NCI-H446 (cell line): ENCODE measurements at regions not wholly inside any gene's neighbourhood (a gene's known extent, or its start where the extent isn't known, plus 50 kb on each side); places are given as distances from the start of the nearest gene placed in this dataset.

Source experiments
- DNase-seq, 2 experiments: peaks; one replicate each; lab custom pipeline; 2025; lab: John Stamatoyannopoulos, UW

DNA sequence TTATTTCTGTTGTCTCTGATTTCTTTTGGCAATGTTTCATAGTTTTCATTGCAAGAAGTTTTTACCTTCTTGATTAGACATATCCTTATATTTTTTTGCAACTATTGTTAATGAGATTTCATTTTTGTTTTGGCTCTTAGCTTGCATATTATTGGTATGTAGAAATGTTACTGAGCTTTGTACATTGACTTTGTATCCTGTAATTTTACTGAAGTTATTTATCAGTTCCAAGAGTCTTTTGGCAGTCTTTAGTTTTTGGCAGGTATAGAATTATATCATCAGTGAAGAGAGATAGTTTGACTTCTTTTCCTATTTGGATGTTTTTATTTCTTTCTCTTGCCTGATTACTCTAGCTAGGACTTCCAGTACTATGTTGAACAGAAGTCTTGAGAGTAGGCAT, 375.7 kb downstream of the TDRD3 start:
- no peak for DNase-seq

DNA sequence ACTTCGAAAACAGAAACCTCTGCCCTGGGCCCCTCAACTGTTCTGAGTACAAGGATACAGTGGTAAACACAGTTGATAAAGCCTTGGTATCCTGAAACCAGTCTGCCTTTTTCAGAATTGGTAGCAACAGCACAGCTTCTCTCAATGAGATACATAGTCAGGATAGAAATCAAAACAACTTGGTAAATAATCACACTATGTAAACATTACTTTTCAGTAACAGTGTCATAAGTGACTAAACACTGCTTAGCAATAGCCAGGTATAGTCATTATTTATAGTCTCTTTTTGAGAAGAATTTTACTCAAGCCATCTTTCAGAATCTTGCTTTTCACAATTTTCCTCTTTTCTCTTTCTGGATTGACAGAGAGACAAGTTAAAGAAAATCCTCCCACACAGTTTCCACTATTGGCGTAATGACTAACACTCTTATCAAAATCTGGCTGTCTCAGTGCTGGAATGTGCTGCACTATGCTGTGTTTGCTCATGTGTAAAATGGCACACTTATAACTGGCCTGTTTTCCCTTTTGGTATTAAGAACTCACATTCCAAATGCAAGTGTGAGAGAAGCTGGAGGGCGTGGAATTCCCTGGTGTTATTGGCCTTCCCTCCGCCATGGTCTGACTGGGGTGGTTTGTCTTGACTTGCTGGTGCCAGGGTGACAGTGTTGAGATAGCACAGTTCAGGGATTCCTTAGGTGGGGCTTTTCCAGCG, 368.8 kb downstream of the TDRD3 start:
- no peak for DNase-seq

DNA sequence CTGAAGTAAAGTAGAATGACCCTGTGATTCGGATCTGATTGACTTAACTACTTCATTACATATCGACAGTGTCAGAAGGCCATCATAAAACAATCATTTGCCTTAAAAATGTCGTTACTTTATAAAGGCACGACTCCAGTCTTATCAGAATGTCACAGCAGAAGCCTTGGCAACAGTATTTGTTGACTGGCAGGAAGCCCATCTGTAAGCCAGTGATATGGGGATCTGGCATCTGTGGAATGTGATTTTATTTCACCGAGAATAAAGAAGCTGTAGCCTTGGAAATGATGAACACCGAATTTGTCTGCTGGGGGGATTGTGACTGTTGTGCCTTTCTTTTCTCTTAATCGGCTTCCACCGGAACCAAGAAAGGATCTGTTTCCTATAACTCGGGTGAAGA, 362.5 kb downstream of the TDRD3 start:
- no peak for DNase-seq

DNA sequence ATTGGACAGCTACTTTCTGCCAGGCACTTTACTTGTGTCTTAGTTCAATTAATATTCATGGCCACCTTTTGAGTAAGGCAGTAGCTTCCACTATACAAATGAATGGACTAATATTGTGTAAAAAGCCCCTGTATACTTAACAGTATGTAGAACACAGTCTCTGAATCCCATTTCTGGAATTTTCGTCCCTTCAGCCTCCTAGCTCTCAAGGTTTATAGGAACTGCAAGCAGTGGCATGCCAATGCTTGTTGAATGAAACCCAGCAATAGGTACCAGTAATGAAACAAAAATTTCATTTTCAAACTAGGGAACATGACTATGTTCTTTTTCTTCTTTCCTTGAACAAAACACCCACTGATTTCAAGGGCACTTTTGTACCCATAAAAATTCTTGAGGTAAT, 361.6 kb downstream of the TDRD3 start:
- DNase-seq = no peak

DNA sequence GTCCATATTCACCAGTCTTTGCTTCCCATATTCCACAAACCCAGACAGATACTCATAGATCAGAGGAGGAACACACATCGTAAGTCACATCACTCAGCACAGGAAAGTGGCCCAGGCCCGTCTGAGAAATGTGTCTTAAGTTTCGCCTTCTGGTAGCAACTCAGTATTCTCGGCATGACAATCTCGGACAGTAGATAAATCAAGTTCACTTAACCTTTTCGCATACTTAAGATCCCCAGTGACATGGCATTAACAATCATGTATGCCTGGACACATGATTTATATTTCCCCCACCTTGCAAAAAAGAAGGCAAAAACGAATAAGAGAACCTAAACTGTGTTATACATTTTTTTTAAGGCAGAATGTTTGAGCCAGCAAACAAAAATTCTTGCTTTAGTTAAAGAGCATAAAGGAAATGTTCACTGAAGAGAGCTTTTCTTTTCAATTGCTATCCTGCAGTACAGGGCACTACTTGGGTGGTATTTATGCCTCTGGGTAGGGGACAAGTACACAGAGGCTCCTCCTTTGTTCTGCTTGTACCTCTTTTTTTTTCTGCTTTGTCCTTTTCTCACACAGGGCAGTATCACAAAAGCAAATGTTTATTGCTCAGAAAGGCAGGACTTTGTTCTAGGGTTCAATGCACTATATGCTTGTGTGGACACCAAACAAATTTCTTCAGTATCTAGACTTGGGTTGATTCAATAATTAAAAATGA, 360.6 kb downstream of the TDRD3 start:
- DNase-seq = no peak

DNA sequence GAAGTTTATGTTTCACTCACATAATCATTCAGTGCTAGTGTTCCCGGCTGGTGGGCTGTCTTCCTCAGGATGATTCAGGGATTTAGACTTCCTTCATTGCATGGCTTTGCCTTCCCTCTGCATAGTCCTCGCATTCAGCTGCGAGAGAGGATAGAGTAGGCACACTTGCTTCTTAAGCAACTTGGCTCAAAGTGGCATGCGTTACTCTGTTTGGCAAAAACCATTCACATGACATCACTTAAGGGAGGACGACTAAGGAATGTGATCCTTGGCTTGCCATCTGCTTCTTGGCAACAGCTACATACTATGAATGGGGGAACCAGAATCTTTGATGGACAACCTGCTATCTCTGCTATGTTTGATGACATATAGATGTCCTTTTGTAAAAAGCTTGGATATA, 359.3 kb downstream of the TDRD3 start:
- peak in 1 of 2 experiments; percentile 67 for DNase-seq

DNA sequence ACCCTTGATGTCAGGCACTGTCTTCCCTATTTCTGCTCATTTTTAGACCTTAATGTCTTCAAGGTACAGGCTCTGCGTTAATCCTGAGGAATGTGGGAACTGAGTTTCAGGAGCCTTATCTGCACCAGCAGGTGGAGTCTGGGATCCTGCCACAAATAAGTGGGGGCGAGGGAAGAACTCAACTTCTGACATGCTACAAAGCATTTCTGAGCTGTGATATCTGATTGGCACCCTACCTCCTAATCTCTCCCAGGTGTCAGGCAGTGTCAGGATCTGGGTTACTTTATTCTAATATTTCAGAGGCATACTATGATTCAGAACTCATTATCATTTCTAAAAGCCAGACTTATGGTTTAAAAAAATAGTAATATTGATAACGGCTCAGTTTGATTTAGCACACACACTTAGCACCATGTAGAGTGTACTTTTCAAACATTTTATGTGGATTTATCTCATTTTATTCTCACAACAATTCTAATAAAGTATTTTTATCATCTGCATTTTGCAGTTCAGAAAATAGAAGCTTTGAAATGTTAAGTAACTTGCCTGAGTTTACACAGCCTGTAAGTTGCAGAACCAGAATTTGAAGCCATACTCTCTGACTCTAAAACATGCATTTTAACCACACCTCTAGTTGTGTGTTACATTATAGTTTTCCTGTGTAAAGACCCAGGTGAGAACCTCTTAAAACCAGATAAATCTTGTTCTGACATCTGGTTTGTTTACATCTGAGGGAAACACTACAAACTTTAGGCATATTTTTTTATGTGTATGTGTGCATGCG, 358.6 kb downstream of the TDRD3 start:
- DNase-seq = no peak

DNA sequence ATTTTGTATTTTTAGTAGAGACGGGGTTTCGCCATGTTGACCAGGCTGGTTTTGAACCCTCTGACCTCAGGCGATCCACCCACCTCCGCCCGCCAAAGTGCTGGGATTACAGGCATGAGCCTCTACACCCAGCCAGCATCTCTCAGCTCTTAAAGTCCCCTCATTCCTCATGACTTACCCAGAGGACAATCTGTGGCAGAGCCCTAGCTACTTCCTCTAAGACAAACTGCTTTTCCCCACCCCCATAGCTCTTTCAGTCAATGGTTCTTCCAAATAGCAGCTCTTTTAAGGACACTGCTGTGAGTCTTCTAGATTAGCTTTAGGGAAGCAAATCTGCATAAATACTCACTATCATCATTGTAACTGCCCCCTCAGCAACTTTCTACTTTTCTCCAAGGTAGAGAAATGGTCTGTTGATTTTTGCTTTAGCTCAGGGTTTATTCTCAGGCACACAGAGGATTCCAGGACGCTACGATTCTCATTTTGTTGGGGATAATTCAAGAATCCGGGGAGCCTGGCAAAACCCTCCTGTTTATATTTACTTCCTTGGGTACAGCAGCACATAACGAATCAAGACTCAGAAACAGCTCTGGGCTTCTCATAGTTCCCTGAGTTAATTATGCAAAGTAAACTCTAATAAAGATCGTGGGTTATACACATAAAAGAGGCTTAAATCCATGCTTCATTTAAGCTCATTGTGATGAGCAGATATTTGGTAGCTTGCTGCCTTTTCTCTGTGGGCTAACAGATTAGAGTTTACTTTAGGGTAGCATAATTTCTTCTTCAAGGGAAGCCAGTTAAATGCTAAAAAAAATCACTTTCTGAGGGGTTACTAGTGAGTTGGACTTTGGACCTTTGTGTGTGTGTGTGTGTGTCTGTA, 357.4 kb downstream of the TDRD3 start:
- DNase-seq = no peak

DNA sequence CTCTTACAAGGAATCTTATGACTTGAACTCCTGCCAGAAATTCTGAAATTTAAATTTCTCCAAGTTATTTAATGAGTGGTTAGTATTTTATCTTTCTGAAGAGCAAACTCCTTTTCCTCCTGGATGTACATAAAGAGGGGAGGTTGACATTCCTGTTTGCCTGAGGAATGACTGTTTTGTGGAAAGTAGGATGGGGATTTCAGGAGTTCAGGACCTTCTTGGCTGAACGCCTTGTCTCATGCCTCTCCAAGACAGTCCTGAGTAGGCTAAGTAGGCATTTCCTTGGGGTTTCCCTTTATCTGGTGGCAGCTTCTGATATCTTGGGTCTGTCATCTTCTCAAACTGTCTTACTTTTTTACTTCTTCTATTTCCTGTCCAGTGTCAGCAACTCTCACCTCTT, 356.6 kb downstream of the TDRD3 start:
- DNase-seq = no peak

DNA sequence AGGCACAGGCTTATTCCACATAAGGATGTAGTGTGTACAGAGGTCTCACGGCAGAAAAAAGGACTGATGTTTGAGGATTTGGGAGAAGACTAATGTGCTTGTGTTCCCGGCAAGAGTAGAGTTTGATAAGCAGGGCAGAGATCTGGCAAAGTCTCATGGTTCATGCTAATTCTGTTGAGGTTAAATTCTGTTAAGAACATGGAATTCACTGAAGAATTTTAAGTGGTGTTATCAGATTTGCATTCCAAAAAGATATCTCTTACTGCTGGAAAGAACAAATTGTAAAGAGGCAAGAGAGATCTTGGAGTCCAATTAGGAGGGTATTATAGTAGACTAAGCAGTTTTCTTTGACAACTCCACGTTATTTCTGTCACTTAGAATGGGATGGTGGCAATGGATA, 348.3 kb downstream of the TDRD3 start:
- no peak for DNase-seq

DNA sequence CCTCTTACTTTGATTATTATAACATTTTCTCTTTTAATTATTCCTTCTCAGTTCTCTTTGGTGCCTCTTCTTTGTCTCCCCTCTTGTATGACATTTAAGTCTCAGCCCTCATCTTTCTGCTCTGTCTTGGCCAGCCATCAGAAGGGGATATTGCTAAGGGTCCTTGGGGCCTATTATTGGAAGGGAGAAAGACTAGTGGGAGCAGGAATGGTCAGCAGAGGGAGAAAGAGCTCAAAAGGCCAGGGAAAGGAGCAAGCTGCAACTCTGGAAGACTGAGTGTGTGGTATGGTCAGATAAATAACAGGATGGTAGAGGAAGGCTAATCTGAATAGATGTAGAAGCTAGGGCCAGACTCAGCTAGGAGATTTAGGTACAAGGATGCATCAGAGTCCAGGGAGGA, 336.9 kb downstream of the TDRD3 start:
- no peak for DNase-seq

DNA sequence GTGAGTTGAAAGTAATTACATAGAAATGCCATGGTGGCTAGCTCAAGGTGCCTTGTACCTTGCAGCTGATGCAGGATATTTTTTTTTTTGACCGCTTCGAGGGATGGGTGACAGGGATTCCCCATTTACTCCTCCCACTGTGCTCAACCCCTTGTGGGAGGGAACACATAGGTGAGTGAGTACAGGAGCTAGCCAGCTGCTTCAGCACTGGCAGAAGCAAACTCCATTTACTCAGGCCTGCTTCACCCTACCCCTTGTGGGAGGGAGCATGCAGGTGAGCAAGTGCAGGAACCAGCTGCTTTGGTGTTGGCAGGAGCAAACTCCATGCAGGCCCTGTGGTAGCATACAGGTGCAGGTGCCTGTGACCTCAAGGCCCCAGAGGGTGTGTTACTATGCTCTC, 330.1 kb downstream of the TDRD3 start:
- no peak for DNase-seq

DNA sequence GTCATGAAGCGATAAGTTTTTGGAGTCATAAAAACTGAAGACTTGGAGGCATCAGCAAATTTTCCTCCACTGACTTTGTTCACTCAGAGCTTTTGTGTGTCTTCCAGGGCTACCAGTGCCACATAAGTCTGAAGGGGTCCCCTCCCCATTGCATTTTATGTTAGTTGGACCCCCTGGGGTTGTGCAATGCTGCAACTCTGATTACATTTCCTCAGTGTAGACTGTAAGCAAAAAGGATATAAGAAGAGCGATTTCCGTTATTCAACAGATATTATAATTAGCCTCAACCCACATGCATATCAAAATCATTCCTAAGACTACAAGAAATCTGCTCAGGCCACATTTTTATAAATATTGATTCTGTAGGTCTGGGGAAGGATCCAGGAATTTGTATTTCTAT, 324.0 kb downstream of the TDRD3 start:
- DNase-seq = no peak

DNA sequence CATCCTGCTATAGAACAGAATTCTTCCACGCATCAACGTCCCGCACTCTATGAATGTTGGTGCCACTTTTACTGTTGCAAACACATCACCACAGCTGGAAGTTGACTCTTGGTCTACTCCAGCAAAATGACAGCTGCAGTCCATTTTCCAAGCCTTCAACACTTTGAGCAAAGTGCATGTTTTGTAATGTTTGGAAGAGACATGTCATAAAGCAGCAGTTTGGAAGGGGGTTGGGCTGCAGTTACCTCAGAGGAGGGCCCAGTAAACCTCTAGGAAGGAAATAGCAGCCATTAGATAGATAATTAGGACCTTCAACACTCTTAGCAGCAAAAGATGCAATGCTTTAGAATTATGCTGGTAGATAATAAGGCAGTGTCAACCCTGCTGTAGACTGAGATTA, 323.6 kb downstream of the TDRD3 start:
- DNase-seq = no peak

DNA sequence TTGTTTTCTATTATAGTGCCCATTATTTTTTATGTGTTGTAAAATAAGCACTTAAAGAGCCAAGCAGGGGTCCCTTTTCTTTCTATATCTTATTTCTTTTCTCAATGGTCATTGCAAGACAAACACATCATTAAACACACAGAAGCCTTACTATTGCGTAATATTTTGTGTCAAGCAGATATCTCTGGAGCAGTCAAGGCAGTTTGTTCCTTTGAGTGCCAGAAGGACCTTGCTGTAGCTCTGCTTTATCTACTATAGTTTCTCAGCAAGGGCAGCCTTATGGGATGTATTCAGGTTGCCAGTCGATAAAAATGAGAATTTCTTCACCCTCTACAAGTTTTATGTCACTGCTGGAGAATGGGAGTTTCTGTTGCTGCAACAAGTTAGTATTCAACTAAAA, 319.3 kb downstream of the TDRD3 start:
- DNase-seq = no peak

DNA sequence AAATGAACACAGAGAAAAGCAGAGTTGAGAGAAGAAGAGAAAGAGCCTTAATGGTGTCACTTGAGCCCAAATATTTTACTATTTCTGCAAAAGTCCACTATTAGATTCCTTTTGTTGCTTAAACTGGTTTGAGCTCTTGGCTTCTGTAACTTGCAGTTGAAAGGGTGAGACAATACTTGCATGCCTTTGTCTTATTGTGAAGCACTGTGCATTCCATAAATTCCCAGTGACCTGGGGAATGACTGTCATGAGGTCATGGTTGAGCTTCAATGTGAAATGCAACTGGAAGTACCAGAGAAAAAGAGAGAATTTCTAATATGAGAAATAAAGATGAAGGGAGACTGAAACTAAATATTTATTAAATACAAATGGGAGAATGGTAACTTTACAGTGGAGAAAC, 310.9 kb downstream of the TDRD3 start:
- no peak for DNase-seq

DNA sequence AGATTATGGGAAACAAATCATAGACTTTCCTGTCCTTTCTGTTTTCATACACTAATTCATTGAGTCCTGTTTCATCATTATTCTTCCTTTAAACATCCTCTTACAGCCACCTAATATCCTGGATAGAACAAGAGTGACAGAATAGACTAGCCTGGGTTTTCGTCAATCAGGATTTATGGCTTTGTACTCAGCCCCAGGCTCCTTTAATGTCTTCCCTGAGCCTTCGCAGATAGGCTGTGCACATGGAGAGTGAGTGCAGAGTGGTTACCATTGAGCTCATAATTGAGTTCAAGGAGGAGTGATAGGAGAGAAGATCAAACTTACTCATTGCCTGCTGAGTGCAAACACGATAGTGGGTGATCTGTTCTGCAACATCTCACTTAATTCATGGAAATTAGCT, 304.9 kb downstream of the TDRD3 start:
- no peak for DNase-seq

DNA sequence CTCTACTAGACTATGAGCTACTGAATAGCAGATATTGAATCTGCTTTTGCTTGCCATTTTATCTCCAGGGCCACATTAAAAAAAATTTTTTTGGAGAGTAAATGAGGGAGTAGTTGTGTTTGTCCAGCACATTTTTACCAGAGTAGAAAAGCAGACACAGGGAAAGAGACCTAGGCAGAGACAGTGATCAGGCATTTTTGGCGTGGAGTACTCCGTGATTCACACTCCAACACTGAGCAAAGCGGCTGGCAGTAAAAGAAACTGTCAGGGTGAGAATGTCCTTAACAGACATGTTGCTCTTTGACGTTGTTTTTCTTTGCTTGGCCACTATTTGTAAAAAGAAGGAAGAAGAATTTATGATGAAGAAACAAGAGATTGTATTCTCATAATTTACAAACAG, 304.0 kb downstream of the TDRD3 start:
- no peak for DNase-seq

DNA sequence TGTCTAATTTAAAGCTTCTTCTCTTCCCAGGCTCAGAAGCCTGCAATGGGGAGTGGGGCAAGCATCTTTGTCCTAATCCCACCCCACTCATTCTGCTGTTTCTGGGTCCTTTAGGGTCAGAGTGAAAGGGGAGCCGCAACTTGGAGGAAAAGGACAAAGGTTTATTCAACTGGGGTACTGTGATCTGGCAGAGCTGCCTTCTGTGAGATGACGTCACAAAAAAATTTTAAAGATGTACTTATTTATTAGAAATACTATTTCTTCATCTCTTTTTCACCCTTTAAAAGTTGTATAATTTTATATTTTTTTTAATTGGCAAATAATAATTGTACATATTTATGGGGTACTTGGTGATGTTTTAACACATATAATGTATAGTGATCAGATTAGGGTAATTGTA, 302.6 kb downstream of the TDRD3 start:
- DNase-seq = no peak

DNA sequence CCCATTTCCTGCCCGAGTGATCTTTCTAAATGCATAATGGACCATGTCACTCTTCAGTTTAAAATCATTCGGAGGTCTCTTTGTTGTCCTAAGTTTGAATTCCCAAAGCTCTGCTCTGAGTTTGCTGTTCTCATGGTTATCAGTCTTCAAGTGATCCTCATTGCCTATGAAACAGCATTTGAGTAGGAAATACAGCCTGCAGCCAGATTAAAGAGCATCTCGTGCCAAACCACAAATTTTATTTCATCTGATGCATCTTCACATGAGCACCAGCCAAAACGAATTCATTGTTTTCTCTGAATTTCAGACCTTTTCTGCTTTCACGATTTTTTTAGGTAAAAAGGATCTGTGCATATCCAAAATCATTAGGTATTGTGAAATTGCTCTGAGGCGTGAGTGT, 299.6 kb downstream of the TDRD3 start:
- no peak for DNase-seq

DNA sequence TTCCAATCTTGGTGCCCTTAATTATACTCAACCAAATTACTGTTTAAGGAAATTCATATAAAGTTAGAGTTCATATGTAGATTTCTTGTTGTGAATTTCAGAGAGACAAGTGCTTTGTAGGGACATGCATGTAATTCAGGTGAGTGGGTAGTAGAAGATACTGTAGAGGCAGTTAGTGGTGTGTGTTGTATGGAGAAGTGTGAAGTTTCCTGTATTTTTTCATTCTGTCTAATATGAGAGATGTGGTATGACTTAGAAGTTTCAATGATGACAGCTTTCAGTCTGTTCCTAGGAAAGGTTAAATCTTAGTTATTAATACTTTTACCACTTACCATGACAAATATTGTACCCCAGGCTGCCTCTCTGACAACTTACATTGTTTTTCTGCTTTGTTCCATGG, 294.2 kb downstream of the TDRD3 start:
- no peak for DNase-seq

DNA sequence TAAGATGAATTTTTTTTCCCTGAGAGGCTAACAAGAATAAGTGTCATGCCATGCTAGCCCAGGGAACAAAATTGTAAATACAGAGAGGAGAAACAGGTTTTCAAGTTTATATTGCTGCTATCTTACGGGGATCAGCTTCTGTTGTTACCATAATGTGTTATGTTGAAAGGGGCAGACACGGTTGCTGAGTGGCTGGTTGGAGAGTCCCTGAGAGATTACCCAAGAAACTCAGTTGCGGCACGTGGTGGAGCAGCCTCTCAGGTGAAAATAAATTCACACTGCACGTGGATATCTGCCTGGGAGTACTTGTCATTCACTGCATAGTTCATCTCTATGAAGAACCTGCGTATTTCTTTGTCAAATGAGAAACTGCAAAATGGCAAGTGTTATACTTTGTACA, 293.6 kb downstream of the TDRD3 start:
- no peak for DNase-seq
